ENCODE measurements at regions not wholly inside any gene's neighbourhood (a gene's known extent, or its start where the extent isn't known, plus 50 kb on each side); places are given as distances from the start of the nearest gene placed in this dataset.

- H3K36me3 ChIP-seq (replicated peaks; ENCODE audit: insufficient read depth, low read length), result no peaks in the 10 kb centered on the region
- no peaks in the 10 kb centered on the region for H3K27me3 ChIP-seq (replicated peaks; ENCODE audit: insufficient read depth, low read length)
- no peak for DNase-seq
- H4K20me1 ChIP-seq (ENCODE audit: insufficient read depth, low read length), result no peaks in the 10 kb centered on the region
- H3K79me2 ChIP-seq (ENCODE audit: low read length), result no peaks in the 10 kb centered on the region
- H3K27ac ChIP-seq (ENCODE audit: low read length), result no peak overlapping the region
- TF ChIP-seq EZH2phosphoT487 (IDR thresholded peaks at IDR 0.05; ENCODE audit: low read length) (no peak), EZH2 (optimal IDR thresholded peaks at IDR 0.05; ENCODE audit: low read depth, low read length) (no peak), CTCF (IDR thresholded peaks at IDR 0.05; ENCODE audit: low read length) (no peak)
- no peak overlapping the region for H2AFZ ChIP-seq (ENCODE audit: low read length)
- no peaks in the 10 kb centered on the region for H3K4me1 ChIP-seq (ENCODE audit: low read length)
- no peak overlapping the region for H3K4me3 ChIP-seq (ENCODE audit: low read length)
- H3K9me2 ChIP-seq (replicated peaks; ENCODE audit: insufficient read depth, low read length), result no peaks in the 10 kb centered on the region
- H3F3A ChIP-seq (ENCODE audit: insufficient read depth, low read length), result no peaks in the 10 kb centered on the region
- no peak overlapping the region for H3K9ac ChIP-seq (ENCODE audit: low read length)
- H3K4me2 ChIP-seq (ENCODE audit: low read depth, low read length), result no peak overlapping the region
- no peaks in the 10 kb centered on the region for H3K9me3 ChIP-seq (replicated peaks; ENCODE audit: insufficient read depth, low read length)
Observed at GRCh38 chr10:91046869-91047268, 126.0 kb upstream of the ANKRD1 start.

GRCh38 chr10:91048380-91048779 is 127.5 kb upstream of the ANKRD1 start:
- no peaks in the 10 kb centered on the region for H3K79me2 ChIP-seq (ENCODE audit: low read length)
- no peaks in the 10 kb centered on the region for H3K36me3 ChIP-seq (replicated peaks; ENCODE audit: insufficient read depth, low read length)
- no peak for TF ChIP-seq EZH2 (optimal IDR thresholded peaks at IDR 0.05; ENCODE audit: low read depth, low read length)
- TF ChIP-seq CTCF (IDR thresholded peaks at IDR 0.05; ENCODE audit: low read length), result no peak
- no peak for TF ChIP-seq EZH2phosphoT487 (IDR thresholded peaks at IDR 0.05; ENCODE audit: low read length)
- no peak overlapping the region for H2AFZ ChIP-seq (ENCODE audit: low read length)
- no peaks in the 10 kb centered on the region for H3K9me3 ChIP-seq (replicated peaks; ENCODE audit: insufficient read depth, low read length)
- no peak overlapping the region for H3K27ac ChIP-seq (ENCODE audit: low read length)
- H3K9ac ChIP-seq (ENCODE audit: low read length), result no peak overlapping the region
- no peak overlapping the region for H3K4me3 ChIP-seq (ENCODE audit: low read length)
- no peaks in the 10 kb centered on the region for H4K20me1 ChIP-seq (ENCODE audit: insufficient read depth, low read length)
- DNase-seq, result no peak
- H3K4me1 ChIP-seq (ENCODE audit: low read length), result no peaks in the 10 kb centered on the region
- H3K27me3 ChIP-seq (replicated peaks; ENCODE audit: insufficient read depth, low read length), result no peaks in the 10 kb centered on the region
- no peaks in the 10 kb centered on the region for H3K9me2 ChIP-seq (replicated peaks; ENCODE audit: insufficient read depth, low read length)
- H3K4me2 ChIP-seq (ENCODE audit: low read depth, low read length), result no peak overlapping the region
- H3F3A ChIP-seq (ENCODE audit: insufficient read depth, low read length), result no peaks in the 10 kb centered on the region

GRCh38 chr10:91049296-91049987 is 128.6 kb upstream of the ANKRD1 start:
- no peaks in the 10 kb centered on the region for H3K27me3 ChIP-seq (replicated peaks; ENCODE audit: insufficient read depth, low read length)
- TF ChIP-seq CTCF (IDR thresholded peaks at IDR 0.05; ENCODE audit: low read length) (no peak), EZH2 (optimal IDR thresholded peaks at IDR 0.05; ENCODE audit: low read depth, low read length) (no peak), EZH2phosphoT487 (IDR thresholded peaks at IDR 0.05; ENCODE audit: low read length) (no peak)

More at GRCh38 chr10:91049296-91049987, 128.6 kb upstream of the ANKRD1 start:
- Histone ChIP-seq H3K9me2 (replicated peaks; ENCODE audit: insufficient read depth, low read length) (no peaks in the 10 kb centered on the region), H3K4me2 (ENCODE audit: low read depth, low read length) (no peak overlapping the region), H3K4me3 (ENCODE audit: low read length) (no peak overlapping the region), H2AFZ (ENCODE audit: low read length) (no peak overlapping the region), H3K4me1 (ENCODE audit: low read length) (no peaks in the 10 kb centered on the region), H4K20me1 (ENCODE audit: insufficient read depth, low read length) (no peaks in the 10 kb centered on the region), H3K9ac (ENCODE audit: low read length) (no peak overlapping the region), H3F3A (ENCODE audit: insufficient read depth, low read length) (no peaks in the 10 kb centered on the region), H3K27ac (ENCODE audit: low read length) (no peak overlapping the region), H3K9me3 (replicated peaks; ENCODE audit: insufficient read depth, low read length) (no peaks in the 10 kb centered on the region), H3K36me3 (replicated peaks; ENCODE audit: insufficient read depth, low read length) (no peaks in the 10 kb centered on the region), H3K79me2 (ENCODE audit: low read length) (no peaks in the 10 kb centered on the region)
- no peak for DNase-seq
